ENCODE measurements at regions not wholly inside any gene's neighbourhood (a gene's known extent, or its start where the extent isn't known, plus 50 kb on each side); places are given as distances from the start of the nearest gene placed in this dataset.

DNA sequence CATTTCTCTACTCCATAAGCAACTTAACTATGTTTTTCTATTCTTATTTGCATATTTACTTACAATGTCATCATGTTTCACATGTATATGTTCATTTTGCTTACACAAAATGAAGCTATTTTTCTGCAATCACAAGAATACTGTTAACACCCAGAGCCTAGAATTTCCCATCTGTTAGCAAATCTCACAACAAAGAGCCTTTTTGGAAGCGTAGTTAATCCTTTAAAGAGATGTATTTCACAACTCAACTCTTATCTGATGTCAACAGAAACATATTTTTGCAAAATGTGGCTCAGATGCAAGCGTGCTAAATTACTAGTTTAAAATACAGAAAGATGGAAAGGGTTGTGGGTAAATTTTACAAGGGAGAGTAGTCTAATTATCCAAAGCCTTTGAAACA, 110.6 kb upstream of the COL1A2 start:
- no peak overlapping the region for H3K4me3 ChIP-seq (replicated peaks in 1 of 4; ENCODE audit: control extremely low read depth in 1 of 4, insufficient read depth in 1 of 4, low read depth in 3 of 4, low read length in 4 of 4)
- no peaks in the 10 kb centered on the region for H3K27me3 ChIP-seq (ENCODE audit: control insufficient read depth, insufficient read depth, low read length)
- no peak overlapping the region for H3K4me2 ChIP-seq (ENCODE audit: extremely low read depth, insufficient read depth, low read length)
- no peaks in the 10 kb centered on the region for H3K4me1 ChIP-seq (ENCODE audit: control insufficient read depth, extremely low read depth, insufficient read depth, low read length)
- no peak for DNase-seq (ENCODE audit: low read depth in 2 of 2)
- H3K27ac ChIP-seq (ENCODE audit: insufficient read depth, low read length): no peak overlapping the region
- no peaks in the 10 kb centered on the region for H3K79me2 ChIP-seq (ENCODE audit: control insufficient read depth, insufficient read depth, low read length)
- no peaks in the 10 kb centered on the region for H4K20me1 ChIP-seq (ENCODE audit: control insufficient read depth, extremely low read depth, insufficient read depth, low read length)
- no peak overlapping the region for H2AFZ ChIP-seq (ENCODE audit: low read length)
- no peak overlapping the region for H3K9ac ChIP-seq (ENCODE audit: insufficient read depth, low read length)
- TF ChIP-seq EZH2 (IDR thresholded peaks at IDR 0.05; ENCODE audit: low read length, missing control alignments): no peak
- TF ChIP-seq, protein P1, sequence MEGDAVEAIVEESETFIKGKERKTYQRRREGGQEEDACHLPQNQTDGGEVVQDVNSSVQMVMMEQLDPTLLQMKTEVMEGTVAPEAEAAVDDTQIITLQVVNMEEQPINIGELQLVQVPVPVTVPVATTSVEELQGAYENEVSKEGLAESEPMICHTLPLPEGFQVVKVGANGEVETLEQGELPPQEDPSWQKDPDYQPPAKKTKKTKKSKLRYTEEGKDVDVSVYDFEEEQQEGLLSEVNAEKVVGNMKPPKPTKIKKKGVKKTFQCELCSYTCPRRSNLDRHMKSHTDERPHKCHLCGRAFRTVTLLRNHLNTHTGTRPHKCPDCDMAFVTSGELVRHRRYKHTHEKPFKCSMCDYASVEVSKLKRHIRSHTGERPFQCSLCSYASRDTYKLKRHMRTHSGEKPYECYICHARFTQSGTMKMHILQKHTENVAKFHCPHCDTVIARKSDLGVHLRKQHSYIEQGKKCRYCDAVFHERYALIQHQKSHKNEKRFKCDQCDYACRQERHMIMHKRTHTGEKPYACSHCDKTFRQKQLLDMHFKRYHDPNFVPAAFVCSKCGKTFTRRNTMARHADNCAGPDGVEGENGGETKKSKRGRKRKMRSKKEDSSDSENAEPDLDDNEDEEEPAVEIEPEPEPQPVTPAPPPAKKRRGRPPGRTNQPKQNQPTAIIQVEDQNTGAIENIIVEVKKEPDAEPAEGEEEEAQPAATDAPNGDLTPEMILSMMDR (conservative IDR thresholded peaks at IDR 0.05 in 1 of 2, IDR thresholded peaks at IDR 0.05 in 1 of 2; ENCODE audit: low read depth in 1 of 2, low read length in 2 of 2): no peak
- H3K36me3 ChIP-seq (ENCODE audit: control insufficient read depth, insufficient read depth, low read length): no peaks in the 10 kb centered on the region
- no peaks in the 10 kb centered on the region for H3K9me3 ChIP-seq (ENCODE audit: control insufficient read depth, insufficient read depth, low read depth, low read length)

DNA sequence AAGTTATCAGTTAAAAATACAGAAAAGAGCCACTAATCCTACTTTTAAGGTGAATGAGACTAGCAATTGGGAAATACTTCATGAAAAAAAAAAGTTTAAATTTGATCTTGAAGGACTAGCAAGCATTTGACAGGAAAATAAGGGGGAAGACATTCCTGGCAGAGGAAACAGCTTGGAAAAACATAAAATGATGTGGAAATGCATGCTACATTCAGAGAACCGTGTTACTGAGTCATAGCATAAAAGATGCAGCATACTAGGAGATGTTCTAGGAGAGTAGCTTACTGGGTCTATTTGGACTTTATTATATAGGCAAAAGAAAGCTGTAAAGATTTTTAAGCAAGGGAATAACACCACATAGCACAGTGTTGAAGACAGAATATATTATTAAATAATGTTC, 108.6 kb upstream of the COL1A2 start:
- H3K4me2 ChIP-seq (ENCODE audit: extremely low read depth, insufficient read depth, low read length): no peak overlapping the region
- TF ChIP-seq EZH2 (IDR thresholded peaks at IDR 0.05; ENCODE audit: low read length, missing control alignments): no peak
- TF ChIP-seq, protein P1 (conservative IDR thresholded peaks at IDR 0.05 in 1 of 2, IDR thresholded peaks at IDR 0.05 in 1 of 2; ENCODE audit: low read depth in 1 of 2, low read length in 2 of 2): no peak
- no peak overlapping the region for H3K9ac ChIP-seq (ENCODE audit: insufficient read depth, low read length)
- no peaks in the 10 kb centered on the region for H3K79me2 ChIP-seq (ENCODE audit: control insufficient read depth, insufficient read depth, low read length)
- DNase-seq (ENCODE audit: low read depth in 2 of 2): no peak
- no peak overlapping the region for H3K27ac ChIP-seq (ENCODE audit: insufficient read depth, low read length)
- H3K4me3 ChIP-seq (replicated peaks in 1 of 4; ENCODE audit: control extremely low read depth in 1 of 4, insufficient read depth in 1 of 4, low read depth in 3 of 4, low read length in 4 of 4): no peak overlapping the region
- H3K9me3 ChIP-seq (ENCODE audit: control insufficient read depth, insufficient read depth, low read depth, low read length): no peaks in the 10 kb centered on the region
- no peaks in the 10 kb centered on the region for H4K20me1 ChIP-seq (ENCODE audit: control insufficient read depth, extremely low read depth, insufficient read depth, low read length)
- H3K36me3 ChIP-seq (ENCODE audit: control insufficient read depth, insufficient read depth, low read length): no peaks in the 10 kb centered on the region
- H2AFZ ChIP-seq (ENCODE audit: low read length): no peak overlapping the region
- H3K4me1 ChIP-seq (ENCODE audit: control insufficient read depth, extremely low read depth, insufficient read depth, low read length): no peaks in the 10 kb centered on the region
- no peaks in the 10 kb centered on the region for H3K27me3 ChIP-seq (ENCODE audit: control insufficient read depth, insufficient read depth, low read length)

DNA sequence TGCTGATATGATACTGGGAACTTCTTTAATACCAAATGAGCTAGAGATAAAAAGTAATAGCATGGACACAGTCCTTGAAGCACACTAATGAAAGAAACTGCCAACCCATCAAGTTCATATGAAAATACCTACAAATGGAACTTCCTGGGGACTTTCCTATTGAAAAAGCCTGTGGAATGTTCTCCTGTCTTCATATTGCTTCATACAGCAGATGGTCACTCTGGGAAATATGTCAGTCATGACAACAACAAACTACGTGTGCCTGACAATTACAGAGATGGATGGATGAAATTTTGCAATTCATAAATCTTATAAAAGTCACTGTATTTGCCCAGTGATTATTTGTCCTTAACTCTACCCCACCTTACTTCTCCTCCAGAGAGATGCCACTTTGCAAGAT, 106.6 kb upstream of the COL1A2 start:
- no peaks in the 10 kb centered on the region for H3K27me3 ChIP-seq (ENCODE audit: control insufficient read depth, insufficient read depth, low read length)
- H3K9ac ChIP-seq (ENCODE audit: insufficient read depth, low read length): no peak overlapping the region
- TF ChIP-seq, protein P1 (conservative IDR thresholded peaks at IDR 0.05 in 1 of 2, IDR thresholded peaks at IDR 0.05 in 1 of 2; ENCODE audit: low read depth in 1 of 2, low read length in 2 of 2): no peak
- TF ChIP-seq EZH2 (IDR thresholded peaks at IDR 0.05; ENCODE audit: low read length, missing control alignments): no peak
- H2AFZ ChIP-seq (ENCODE audit: low read length): no peak overlapping the region
- H3K4me1 ChIP-seq (ENCODE audit: control insufficient read depth, extremely low read depth, insufficient read depth, low read length): no peaks in the 10 kb centered on the region
- no peak for DNase-seq (ENCODE audit: low read depth in 2 of 2)
- H3K4me2 ChIP-seq (ENCODE audit: extremely low read depth, insufficient read depth, low read length): no peak overlapping the region
- H3K79me2 ChIP-seq (ENCODE audit: control insufficient read depth, insufficient read depth, low read length): no peaks in the 10 kb centered on the region
- H3K4me3 ChIP-seq (replicated peaks in 1 of 4; ENCODE audit: control extremely low read depth in 1 of 4, insufficient read depth in 1 of 4, low read depth in 3 of 4, low read length in 4 of 4): no peak overlapping the region
- no peaks in the 10 kb centered on the region for H3K36me3 ChIP-seq (ENCODE audit: control insufficient read depth, insufficient read depth, low read length)
- H3K27ac ChIP-seq (ENCODE audit: insufficient read depth, low read length): no peak overlapping the region
- no peaks in the 10 kb centered on the region for H3K9me3 ChIP-seq (ENCODE audit: control insufficient read depth, insufficient read depth, low read depth, low read length)
- H4K20me1 ChIP-seq (ENCODE audit: control insufficient read depth, extremely low read depth, insufficient read depth, low read length): no peaks in the 10 kb centered on the region
